ENCODE measurements at regions not wholly inside any gene's neighbourhood (a gene's known extent, or its start where the extent isn't known, plus 50 kb on each side); places are given as distances from the start of the nearest gene placed in this dataset.

DNA sequence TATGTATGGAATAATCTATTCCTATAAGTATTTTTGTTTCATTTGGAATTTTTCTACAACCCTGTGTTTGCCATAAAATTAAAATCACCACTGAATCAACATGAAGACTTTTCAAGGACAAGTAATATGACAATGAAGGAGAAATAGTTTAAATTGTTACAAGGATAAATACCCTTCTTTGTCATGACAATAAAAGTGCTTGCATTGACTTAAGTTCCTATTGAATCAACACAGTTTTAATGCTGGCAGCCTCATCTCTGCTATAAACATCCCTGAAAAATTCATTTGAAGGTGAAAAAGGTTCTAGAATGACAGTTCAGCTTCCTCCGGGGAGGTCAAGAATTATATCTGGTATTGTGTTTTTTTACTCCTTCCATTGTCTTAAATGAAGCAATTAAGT is 1105.1 kb upstream of the CDH9 start:
- DNase-seq (ENCODE audit: low spot score): no peak
- H3K4me3 Mint-ChIP-seq (ENCODE audit: unreplicated experiment): no peak overlapping the region
- H3K9me3 Mint-ChIP-seq (ENCODE audit: low read depth): no peaks in the 10 kb centered on the region
- H3K36me3 Mint-ChIP-seq (ENCODE audit: low read depth): no peaks in the 10 kb centered on the region
- no peaks in the 10 kb centered on the region for H3K4me1 Mint-ChIP-seq (ENCODE audit: low read depth)
- H3K27me3 Mint-ChIP-seq (ENCODE audit: low read depth): peaks cover 12% of the 10 kb centered on the region
- H3K27ac Mint-ChIP-seq (ENCODE audit: unreplicated experiment): no peak overlapping the region
- no peak for TF ChIP-seq CTCF (IDR thresholded peaks at IDR 0.05)

- H3K4me3 Mint-ChIP-seq (ENCODE audit: unreplicated experiment): no peak overlapping the region
- TF ChIP-seq CTCF (IDR thresholded peaks at IDR 0.05): no peak
- peaks cover 4% of the 10 kb centered on the region for H3K27me3 Mint-ChIP-seq (ENCODE audit: low read depth)
- no peaks in the 10 kb centered on the region for H3K9me3 Mint-ChIP-seq (ENCODE audit: low read depth)
- no peaks in the 10 kb centered on the region for H3K4me1 Mint-ChIP-seq (ENCODE audit: low read depth)
- H3K27ac Mint-ChIP-seq (ENCODE audit: unreplicated experiment): no peak overlapping the region
- no peak for DNase-seq (ENCODE audit: low spot score)
- H3K36me3 Mint-ChIP-seq (ENCODE audit: low read depth): no peaks in the 10 kb centered on the region
Observed at GRCh38 chr5:28132151-28132550, 1093.8 kb upstream of the CDH9 start.

DNA sequence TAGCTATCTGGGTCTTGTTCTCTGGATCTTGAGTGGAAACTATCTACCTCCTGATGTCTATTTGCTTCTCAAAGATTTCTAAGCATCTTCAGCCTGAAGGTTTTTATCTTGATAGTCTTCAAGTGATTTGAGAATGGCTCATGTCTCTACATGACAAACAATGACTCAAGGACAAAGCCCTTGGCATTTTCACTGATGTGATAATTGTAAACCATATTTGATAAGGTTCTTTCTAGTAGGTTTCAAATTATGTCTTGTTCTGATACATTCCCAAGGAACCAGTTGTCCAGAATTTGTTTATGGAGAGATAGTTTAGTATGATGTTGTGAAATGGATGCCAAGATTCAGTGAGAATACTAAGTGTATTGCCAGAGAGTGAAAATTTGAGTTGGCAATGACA is 1079.3 kb upstream of the CDH9 start:
- Mint-ChIP-seq H3K27ac (ENCODE audit: unreplicated experiment) (no peak overlapping the region), H3K4me3 (ENCODE audit: unreplicated experiment) (no peak overlapping the region), H3K9me3 (ENCODE audit: low read depth) (peaks cover 22% of the 10 kb centered on the region), H3K4me1 (ENCODE audit: low read depth) (no peaks in the 10 kb centered on the region), H3K27me3 (ENCODE audit: low read depth) (no peaks in the 10 kb centered on the region), H3K36me3 (ENCODE audit: low read depth) (no peaks in the 10 kb centered on the region)
- TF ChIP-seq CTCF (IDR thresholded peaks at IDR 0.05): no peak
- DNase-seq (ENCODE audit: low spot score): no peak

DNA sequence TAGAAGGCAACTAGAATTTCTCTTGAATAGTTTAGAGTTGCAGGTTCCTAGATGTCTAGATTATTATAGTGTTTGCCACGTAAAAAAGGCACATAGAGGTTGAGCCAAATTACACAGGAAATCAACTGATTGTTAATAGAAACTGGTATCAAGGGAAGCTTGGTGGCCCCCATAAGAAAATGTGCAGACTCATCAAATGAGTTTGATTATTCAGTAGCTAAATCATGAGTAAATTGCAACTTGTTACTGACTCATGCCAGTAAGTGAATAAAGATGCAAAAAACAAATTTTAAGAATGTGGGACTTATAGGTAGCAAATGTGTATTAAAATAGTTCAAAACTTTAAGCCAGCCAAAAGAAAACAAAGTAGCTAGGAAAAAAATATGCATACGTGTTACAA is 1078.9 kb upstream of the CDH9 start:
- no peak for DNase-seq (ENCODE audit: low spot score)
- TF ChIP-seq CTCF (IDR thresholded peaks at IDR 0.05): no peak
- Mint-ChIP-seq H3K4me3 (ENCODE audit: unreplicated experiment) (no peak overlapping the region), H3K4me1 (ENCODE audit: low read depth) (no peaks in the 10 kb centered on the region), H3K27ac (ENCODE audit: unreplicated experiment) (no peak overlapping the region), H3K9me3 (ENCODE audit: low read depth) (peaks cover 21% of the 10 kb centered on the region), H3K27me3 (ENCODE audit: low read depth) (no peaks in the 10 kb centered on the region), H3K36me3 (ENCODE audit: low read depth) (no peaks in the 10 kb centered on the region)

DNA sequence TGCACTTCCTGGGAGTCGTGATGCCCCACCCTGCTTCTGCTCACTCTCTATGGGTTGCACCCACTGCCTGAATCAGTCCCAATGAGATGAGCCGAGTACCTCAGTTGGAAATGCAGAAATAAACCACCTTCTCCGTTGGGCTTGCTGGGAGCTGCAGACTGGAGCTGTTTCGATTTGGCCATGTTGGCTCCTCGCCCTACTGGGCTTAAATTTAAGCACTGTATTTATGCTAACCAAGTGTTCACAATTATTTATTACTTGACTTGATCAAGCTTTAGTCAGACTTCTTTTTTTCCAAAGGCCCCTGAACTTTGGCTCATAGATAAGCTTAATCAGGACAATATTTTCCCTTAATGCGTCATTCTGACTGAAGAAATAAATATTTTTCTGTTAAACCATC is 1072.4 kb upstream of the CDH9 start:
- TF ChIP-seq CTCF (IDR thresholded peaks at IDR 0.05): no peak
- no peaks in the 10 kb centered on the region for H3K4me1 Mint-ChIP-seq (ENCODE audit: low read depth)
- no peaks in the 10 kb centered on the region for H3K36me3 Mint-ChIP-seq (ENCODE audit: low read depth)
- H3K27me3 Mint-ChIP-seq (ENCODE audit: low read depth): no peaks in the 10 kb centered on the region
- H3K9me3 Mint-ChIP-seq (ENCODE audit: low read depth): peaks cover 11% of the 10 kb centered on the region
- no peak for DNase-seq (ENCODE audit: low spot score)
- H3K4me3 Mint-ChIP-seq (ENCODE audit: unreplicated experiment): no peak overlapping the region
- H3K27ac Mint-ChIP-seq (ENCODE audit: unreplicated experiment): no peak overlapping the region
